ENCODE measurements at regions not wholly inside any gene's neighbourhood (a gene's known extent, or its start where the extent isn't known, plus 50 kb on each side); places are given as distances from the start of the nearest gene placed in this dataset.

- no peaks in the 10 kb centered on the region for H3K4me1 ChIP-seq (ENCODE audit: control insufficient read depth, insufficient read depth, low read length)
- no peaks in the 10 kb centered on the region for H3K36me3 ChIP-seq (ENCODE audit: control insufficient read depth, insufficient read depth, low read length)
- WGBS (ENCODE audit: insufficient coverage, insufficient read length): no CpG with 5 or more reads among the region's 1 CpG
- no peak for DNase-seq (ENCODE audit: low read depth, low spot score)
- H3K9me3 ChIP-seq (ENCODE audit: control insufficient read depth, insufficient read depth, low read length): no peaks in the 10 kb centered on the region
- H3K27ac ChIP-seq (ENCODE audit: low read length): no peak overlapping the region
- H3K27me3 ChIP-seq (ENCODE audit: control insufficient read depth, insufficient read depth, low read length): no peaks in the 10 kb centered on the region; the same call in 1 of the 2 replicates
- H3K4me3 ChIP-seq (ENCODE audit: low read length): no peak overlapping the region
Observed at GRCh38 chr12:66903782-66904396, 225.0 kb upstream of the GRIP1 start.

- no peak overlapping the region for H3K4me3 ChIP-seq (ENCODE audit: low read length)
- no peaks in the 10 kb centered on the region; the same call in 1 of the 2 replicates for H3K27me3 ChIP-seq (ENCODE audit: control insufficient read depth, insufficient read depth, low read length)
- H3K27ac ChIP-seq (ENCODE audit: low read length): no peak overlapping the region
- no peaks in the 10 kb centered on the region for H3K36me3 ChIP-seq (ENCODE audit: control insufficient read depth, insufficient read depth, low read length)
- no peaks in the 10 kb centered on the region for H3K9me3 ChIP-seq (ENCODE audit: control insufficient read depth, insufficient read depth, low read length)
- DNase-seq (ENCODE audit: low read depth, low spot score): no peak
- H3K4me1 ChIP-seq (ENCODE audit: control insufficient read depth, insufficient read depth, low read length): no peaks in the 10 kb centered on the region
Observed at GRCh38 chr12:66905201-66905600, 226.3 kb upstream of the GRIP1 start.

- no peaks in the 10 kb centered on the region for H3K27me3 ChIP-seq (ENCODE audit: control insufficient read depth, insufficient read depth, low read length)
- no peaks in the 10 kb centered on the region for H3K9me3 ChIP-seq (ENCODE audit: control insufficient read depth, insufficient read depth, low read length)
- H3K27ac ChIP-seq (ENCODE audit: low read length): no peak overlapping the region
- no peak for DNase-seq (ENCODE audit: low read depth, low spot score)
- H3K4me1 ChIP-seq (ENCODE audit: control insufficient read depth, insufficient read depth, low read length): no peaks in the 10 kb centered on the region
- H3K4me3 ChIP-seq (ENCODE audit: low read length): no peak overlapping the region
- WGBS (ENCODE audit: insufficient coverage, insufficient read length): no CpG with 5 or more reads among the region's 7 CpGs
- H3K36me3 ChIP-seq (ENCODE audit: control insufficient read depth, insufficient read depth, low read length): no peaks in the 10 kb centered on the region
Observed at GRCh38 chr12:66910366-66910974, 231.6 kb upstream of the GRIP1 start.

GRCh38 chr12:66915306-66915904 lies 236.5 kb upstream of the GRIP1 start:
- no peaks in the 10 kb centered on the region for H3K36me3 ChIP-seq (ENCODE audit: control insufficient read depth, insufficient read depth, low read length)
- H3K4me1 ChIP-seq (ENCODE audit: control insufficient read depth, insufficient read depth, low read length): no peaks in the 10 kb centered on the region
- H3K27me3 ChIP-seq (ENCODE audit: control insufficient read depth, insufficient read depth, low read length): no peaks in the 10 kb centered on the region
- no CpG with 5 or more reads among the region's 6 CpGs for WGBS (ENCODE audit: insufficient coverage, insufficient read length)
- H3K27ac ChIP-seq (ENCODE audit: low read length): no peak overlapping the region
- no peak for DNase-seq (ENCODE audit: low read depth, low spot score)
- no peaks in the 10 kb centered on the region for H3K9me3 ChIP-seq (ENCODE audit: control insufficient read depth, insufficient read depth, low read length)
- no peak overlapping the region for H3K4me3 ChIP-seq (ENCODE audit: low read length)

- H3K4me1 ChIP-seq (ENCODE audit: control insufficient read depth, insufficient read depth, low read length): no peaks in the 10 kb centered on the region
Observed at GRCh38 chr12:66916189-66916588, 237.3 kb upstream of the GRIP1 start.

GRCh38 chr12:66919466-66919865 lies 240.6 kb upstream of the GRIP1 start:
- Histone ChIP-seq H3K27me3 (ENCODE audit: control insufficient read depth, insufficient read depth, low read length) (no peaks in the 10 kb centered on the region), H3K9me3 (ENCODE audit: control insufficient read depth, insufficient read depth, low read length) (no peaks in the 10 kb centered on the region), H3K36me3 (ENCODE audit: control insufficient read depth, insufficient read depth, low read length) (no peaks in the 10 kb centered on the region), H3K4me1 (ENCODE audit: control insufficient read depth, insufficient read depth, low read length) (no peaks in the 10 kb centered on the region), H3K4me3 (ENCODE audit: low read length) (no peak overlapping the region), H3K27ac (ENCODE audit: low read length) (no peak overlapping the region)
- no CpG with 5 or more reads among the region's 2 CpGs for WGBS (ENCODE audit: insufficient coverage, insufficient read length)
- no peak for DNase-seq (ENCODE audit: low read depth, low spot score)

More at GRCh38 chr12:66916189-66916588, 237.3 kb upstream of the GRIP1 start:
- no peak overlapping the region for H3K27ac ChIP-seq (ENCODE audit: low read length)
- no CpG with 5 or more reads among the region's 3 CpGs for WGBS (ENCODE audit: insufficient coverage, insufficient read length)
- no peaks in the 10 kb centered on the region for H3K9me3 ChIP-seq (ENCODE audit: control insufficient read depth, insufficient read depth, low read length)
- DNase-seq (ENCODE audit: low read depth, low spot score): no peak
- no peaks in the 10 kb centered on the region for H3K27me3 ChIP-seq (ENCODE audit: control insufficient read depth, insufficient read depth, low read length)
- H3K4me3 ChIP-seq (ENCODE audit: low read length): no peak overlapping the region
- H3K36me3 ChIP-seq (ENCODE audit: control insufficient read depth, insufficient read depth, low read length): no peaks in the 10 kb centered on the region

GRCh38 chr12:66920205-66920604 lies 241.3 kb upstream of the GRIP1 start:
- Histone ChIP-seq H3K27ac (ENCODE audit: low read length) (no peak overlapping the region), H3K27me3 (ENCODE audit: control insufficient read depth, insufficient read depth, low read length) (no peaks in the 10 kb centered on the region), H3K9me3 (ENCODE audit: control insufficient read depth, insufficient read depth, low read length) (no peaks in the 10 kb centered on the region), H3K36me3 (ENCODE audit: control insufficient read depth, insufficient read depth, low read length) (no peaks in the 10 kb centered on the region), H3K4me3 (ENCODE audit: low read length) (no peak overlapping the region), H3K4me1 (ENCODE audit: control insufficient read depth, insufficient read depth, low read length) (no peaks in the 10 kb centered on the region)
- WGBS (ENCODE audit: insufficient coverage, insufficient read length): no CpG with 5 or more reads among the region's 3 CpGs
- no peak for DNase-seq (ENCODE audit: low read depth, low spot score)

- Histone ChIP-seq H3K4me3 (ENCODE audit: low read length) (no peak overlapping the region), H3K36me3 (ENCODE audit: control insufficient read depth, insufficient read depth, low read length) (no peaks in the 10 kb centered on the region)
Observed at GRCh38 chr12:66921151-66921550, 242.3 kb upstream of the GRIP1 start.

GRCh38 chr12:66925083-66925482 lies 246.2 kb upstream of the GRIP1 start:
- no peak for DNase-seq (ENCODE audit: low read depth, low spot score)
- no CpG with 5 or more reads among the region's 2 CpGs for WGBS (ENCODE audit: insufficient coverage, insufficient read length)
- H3K4me3 ChIP-seq (ENCODE audit: low read length): no peak overlapping the region
- peaks cover 2% of the 10 kb centered on the region; the same call in 1 of the 2 replicates for H3K4me1 ChIP-seq (ENCODE audit: control insufficient read depth, insufficient read depth, low read length)
- H3K36me3 ChIP-seq (ENCODE audit: control insufficient read depth, insufficient read depth, low read length): no peaks in the 10 kb centered on the region
- no peaks in the 10 kb centered on the region for H3K27me3 ChIP-seq (ENCODE audit: control insufficient read depth, insufficient read depth, low read length)
- no peaks in the 10 kb centered on the region for H3K9me3 ChIP-seq (ENCODE audit: control insufficient read depth, insufficient read depth, low read length)
- H3K27ac ChIP-seq (ENCODE audit: low read length): no peak overlapping the region

More at GRCh38 chr12:66921151-66921550, 242.3 kb upstream of the GRIP1 start:
- H3K9me3 ChIP-seq (ENCODE audit: control insufficient read depth, insufficient read depth, low read length): no peaks in the 10 kb centered on the region
- H3K4me1 ChIP-seq (ENCODE audit: control insufficient read depth, insufficient read depth, low read length): no peaks in the 10 kb centered on the region
- no peaks in the 10 kb centered on the region for H3K27me3 ChIP-seq (ENCODE audit: control insufficient read depth, insufficient read depth, low read length)
- no peak for DNase-seq (ENCODE audit: low read depth, low spot score)
- WGBS (ENCODE audit: insufficient coverage, insufficient read length): no CpG with 5 or more reads among the region's 1 CpG
- H3K27ac ChIP-seq (ENCODE audit: low read length): no peak overlapping the region

GRCh38 chr12:66929121-66929520 lies 250.2 kb upstream of the GRIP1 start:
- Histone ChIP-seq H3K27ac (ENCODE audit: low read length) (no peak overlapping the region), H3K9me3 (ENCODE audit: control insufficient read depth, insufficient read depth, low read length) (no peaks in the 10 kb centered on the region)
- no peak for DNase-seq (ENCODE audit: low read depth, low spot score)

More at GRCh38 chr12:66929121-66929520, 250.2 kb upstream of the GRIP1 start:
- Histone ChIP-seq H3K4me1 (ENCODE audit: control insufficient read depth, insufficient read depth, low read length) (peaks cover 2% of the 10 kb centered on the region; the same call in 1 of the 2 replicates), H3K4me3 (ENCODE audit: low read length) (no peak overlapping the region), H3K36me3 (ENCODE audit: control insufficient read depth, insufficient read depth, low read length) (no peaks in the 10 kb centered on the region), H3K27me3 (ENCODE audit: control insufficient read depth, insufficient read depth, low read length) (no peaks in the 10 kb centered on the region)
